GM18505 (cell line): ENCODE measurements at regions not wholly inside any gene's neighbourhood (a gene's known extent, or its start where the extent isn't known, plus 50 kb on each side); places are given as distances from the start of the nearest gene placed in this dataset.
"Not testable (repeated sequence)": the region's sequence is repeated elsewhere in the genome, so short reads cannot be mapped to it uniquely, and the experiment has no call there.

Source experiments
- ATAC-seq: cut with Tn5 transposase; IDR thresholded peaks from one replicate; pipeline ENCODE4 v1.9.1; 2021; ENCODE audit not compliant: unreplicated experiment
- POLR2A ChIP-seq: IDR thresholded peaks from 4 replicates; pipeline ENCODE4 v1.6.1; 2011; ENCODE audit warnings: borderline replicate concordance; ENCODE audit not compliant: insufficient read depth, insufficient read length; ENCODE audit errors: extremely low read depth

DNA sequence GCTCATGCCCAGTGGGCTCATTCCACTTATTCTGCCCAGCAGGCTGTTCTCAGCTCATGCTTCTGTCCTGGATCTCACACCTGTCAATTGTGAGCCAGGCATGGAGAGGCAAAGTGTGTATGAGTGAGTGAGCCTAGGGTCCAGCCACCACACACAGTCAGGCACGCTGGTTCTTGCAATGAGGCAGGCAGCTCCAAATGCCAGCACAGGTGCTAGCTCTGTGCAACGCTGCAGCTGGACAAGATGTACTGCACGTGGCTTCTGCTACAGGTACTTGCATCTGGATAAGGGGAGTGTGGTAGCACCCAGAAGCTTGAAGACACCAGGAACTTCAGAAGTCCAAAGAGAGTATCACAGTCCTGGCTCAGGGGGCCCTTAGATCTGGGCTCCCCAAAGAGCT lies 1249.4 kb upstream of the IGFBP7 start:
- no peak for ATAC-seq
- no peak for TF ChIP-seq POLR2A

DNA sequence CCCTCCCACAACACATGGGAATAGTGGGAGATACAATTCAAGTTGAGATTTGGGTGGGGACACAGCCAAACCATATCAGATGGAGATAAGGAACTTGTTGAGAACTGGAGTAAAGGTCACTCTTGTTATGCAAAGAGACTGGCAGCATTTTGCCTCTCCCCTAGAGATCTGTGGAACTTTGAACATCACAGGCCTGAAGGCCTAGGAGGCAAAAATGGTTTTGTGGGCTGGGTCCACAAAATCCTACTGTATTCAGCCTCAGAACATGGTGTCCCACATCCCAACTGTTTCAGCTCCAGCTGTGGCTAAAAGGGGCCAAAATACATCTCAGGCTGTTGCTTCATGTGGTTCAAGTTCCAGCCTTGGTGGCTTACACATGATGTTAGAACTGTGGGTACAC lies 1247.8 kb upstream of the IGFBP7 start:
- no peak for ATAC-seq
- TF ChIP-seq POLR2A = no peak

DNA sequence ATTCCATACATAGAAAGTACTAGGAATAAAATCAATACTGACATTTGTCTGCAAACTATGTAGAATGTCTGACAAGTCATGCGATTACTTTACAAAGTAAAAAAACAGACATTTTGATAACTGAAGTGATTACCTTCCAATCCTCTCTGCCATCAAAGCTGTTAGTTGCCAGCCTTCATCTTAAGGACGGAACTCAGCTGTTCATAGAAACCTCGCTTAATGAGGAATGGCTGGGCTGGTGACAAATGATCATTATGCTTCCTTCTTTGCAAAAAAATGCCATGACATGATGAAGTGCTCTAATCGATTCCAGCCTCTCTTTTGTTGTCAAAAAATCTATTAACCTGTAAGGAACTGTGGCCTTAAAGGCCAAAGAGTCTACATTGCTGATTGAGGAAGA lies 1214.9 kb upstream of the IGFBP7 start:
- TF ChIP-seq POLR2A = no peak
- no peak for ATAC-seq

DNA sequence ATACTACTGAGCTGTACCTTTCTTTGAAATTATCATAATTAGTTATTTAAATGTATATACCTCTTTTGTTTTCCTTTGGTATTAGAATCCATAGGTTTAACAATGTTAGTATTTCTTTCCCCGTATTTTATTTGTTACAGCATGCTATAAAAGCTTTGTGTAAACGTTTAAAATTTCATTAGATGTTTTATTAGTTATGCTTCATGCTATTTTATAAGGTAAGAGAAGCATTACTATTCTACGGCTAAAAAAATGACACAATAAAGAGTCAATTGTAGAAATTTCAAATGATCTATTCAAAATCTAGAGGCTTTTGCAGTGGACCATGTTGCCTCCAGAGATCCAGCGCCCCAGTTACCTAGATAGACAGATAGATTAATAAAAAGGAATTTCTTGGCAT lies 1203.3 kb upstream of the IGFBP7 start:
- TF ChIP-seq POLR2A = no peak
- ATAC-seq = no peak

DNA sequence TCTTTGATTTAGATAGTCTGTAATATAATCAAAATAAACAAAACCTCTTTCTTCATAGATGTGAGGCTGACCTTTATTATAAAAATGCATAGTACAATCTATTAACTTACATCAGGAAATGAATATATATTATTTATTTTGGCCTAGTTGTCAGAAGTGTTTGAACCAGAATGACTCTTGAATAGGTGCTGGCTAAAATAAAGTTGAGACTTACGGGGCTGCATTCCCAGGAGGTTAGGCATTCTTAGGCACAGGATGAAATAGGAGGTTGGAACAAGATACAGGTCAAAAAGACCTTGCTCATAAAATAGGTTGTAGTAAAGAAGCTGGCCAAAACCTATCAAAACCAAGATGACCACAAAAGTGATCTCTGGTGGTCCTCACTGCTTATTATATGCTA lies 1193.3 kb upstream of the IGFBP7 start:
- TF ChIP-seq POLR2A = no peak
- ATAC-seq = no peak

DNA sequence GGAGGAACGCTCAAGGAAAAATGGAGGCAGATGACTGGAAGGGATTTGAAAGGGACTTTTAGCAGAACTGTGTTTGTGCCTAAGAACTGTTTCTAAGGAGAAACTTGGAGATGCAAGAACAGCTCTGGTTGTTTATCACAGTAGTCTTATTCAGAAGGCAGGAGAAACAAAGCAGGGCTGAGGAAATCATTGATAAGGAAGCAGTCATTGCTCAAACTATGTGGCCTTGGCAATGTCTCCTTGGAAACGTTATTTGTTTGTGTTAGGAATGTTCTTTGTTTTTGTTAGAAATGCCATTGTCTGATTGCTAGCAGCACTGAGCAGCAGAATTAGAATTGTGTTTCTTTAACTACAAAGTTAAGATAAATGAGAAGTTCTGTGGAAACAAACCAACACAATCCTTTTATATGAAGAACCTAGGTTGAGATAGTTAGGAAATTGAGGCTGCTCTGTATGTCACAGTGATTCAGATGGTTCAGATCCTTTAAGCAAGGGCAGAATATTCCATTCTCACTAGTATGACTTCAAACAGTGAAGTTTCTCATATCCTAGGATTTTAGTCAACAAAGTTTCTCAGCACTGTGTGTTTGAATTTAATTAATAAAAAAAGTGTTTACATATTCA lies 1191.3 kb upstream of the IGFBP7 start:
- TF ChIP-seq POLR2A = no peak
- no peak for ATAC-seq

DNA sequence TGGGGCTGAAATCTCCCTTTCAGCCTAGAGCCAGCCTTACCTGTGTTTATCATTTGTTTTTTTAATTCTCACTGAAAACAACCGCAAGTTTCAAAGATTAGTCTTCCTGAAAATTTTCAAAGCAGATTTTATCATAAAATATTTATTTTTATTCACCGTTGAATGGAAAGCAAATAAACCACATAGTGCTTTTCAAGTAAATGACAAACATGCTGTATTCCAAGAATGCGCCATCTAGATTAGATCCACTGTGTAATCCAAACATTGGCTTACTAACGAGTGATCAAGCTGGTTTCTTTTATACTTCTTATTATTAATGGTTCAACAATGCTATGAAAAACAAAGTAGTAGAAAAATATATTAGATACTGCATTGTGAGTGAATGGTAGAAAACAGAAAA lies 1176.2 kb upstream of the IGFBP7 start:
- TF ChIP-seq POLR2A = no peak

DNA sequence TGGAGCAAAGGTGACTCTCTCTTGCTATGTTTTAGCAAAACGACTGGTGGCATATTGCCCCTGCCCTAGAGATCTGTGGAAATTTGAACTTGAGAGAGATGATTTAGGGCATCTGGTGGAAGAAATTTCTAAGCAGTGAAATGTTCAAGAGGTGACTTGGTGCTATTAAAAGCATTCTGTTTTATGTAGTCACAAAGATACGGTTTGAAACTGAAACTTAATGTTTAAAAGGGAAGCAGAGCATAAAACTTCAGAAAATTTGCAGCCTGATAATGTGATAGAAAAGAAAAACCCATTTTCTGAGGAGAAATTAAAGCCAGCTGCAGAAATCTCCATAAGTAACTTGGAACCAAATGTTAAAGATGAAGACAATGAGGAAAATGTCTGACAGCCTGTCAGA lies 1170.7 kb upstream of the IGFBP7 start:
- not testable (repeated sequence) for ATAC-seq

More for the DNA sequence above, 1176.2 kb upstream of the IGFBP7 start:
- ATAC-seq = no peak

DNA sequence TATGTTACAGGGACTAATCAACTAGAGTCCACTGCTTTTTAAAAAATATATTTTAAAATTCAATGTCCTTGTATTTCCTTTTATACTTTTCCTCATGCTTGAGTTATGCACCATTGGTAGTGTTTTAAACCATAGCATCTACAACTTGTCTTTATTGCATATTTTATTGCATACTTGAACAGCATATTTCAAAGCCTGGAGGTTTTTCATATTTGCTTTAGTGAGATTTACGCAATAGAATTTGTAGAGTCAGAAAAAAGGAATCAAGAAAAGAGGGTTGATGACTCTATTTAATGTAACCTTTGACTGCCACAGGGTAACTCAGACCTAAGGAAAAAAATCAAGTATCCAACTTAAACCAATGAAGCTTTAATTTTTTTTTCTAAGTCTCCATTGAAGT lies 1165.7 kb upstream of the IGFBP7 start:
- no peak for TF ChIP-seq POLR2A
- ATAC-seq = no peak

DNA sequence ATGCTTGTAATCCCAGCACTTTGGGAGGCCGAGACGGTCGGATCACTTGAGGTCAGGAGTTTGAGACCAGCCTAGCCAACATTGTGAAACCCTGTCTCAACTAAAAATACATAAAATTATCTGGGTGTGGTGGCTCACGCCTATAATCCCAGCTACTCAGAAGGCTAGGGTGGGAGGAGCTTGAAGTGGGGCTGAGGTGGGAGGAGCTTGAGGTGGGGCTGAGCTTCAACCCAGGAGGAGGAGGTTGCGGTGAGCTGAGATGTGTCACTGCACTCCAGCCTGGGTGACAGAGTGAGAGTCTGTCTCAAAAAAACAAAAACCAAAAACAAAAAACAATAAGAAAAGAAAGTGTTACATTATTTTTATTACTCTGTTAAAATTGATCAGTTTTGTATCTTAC lies 1164.4 kb upstream of the IGFBP7 start:
- no peak for ATAC-seq
- TF ChIP-seq POLR2A = no peak

DNA sequence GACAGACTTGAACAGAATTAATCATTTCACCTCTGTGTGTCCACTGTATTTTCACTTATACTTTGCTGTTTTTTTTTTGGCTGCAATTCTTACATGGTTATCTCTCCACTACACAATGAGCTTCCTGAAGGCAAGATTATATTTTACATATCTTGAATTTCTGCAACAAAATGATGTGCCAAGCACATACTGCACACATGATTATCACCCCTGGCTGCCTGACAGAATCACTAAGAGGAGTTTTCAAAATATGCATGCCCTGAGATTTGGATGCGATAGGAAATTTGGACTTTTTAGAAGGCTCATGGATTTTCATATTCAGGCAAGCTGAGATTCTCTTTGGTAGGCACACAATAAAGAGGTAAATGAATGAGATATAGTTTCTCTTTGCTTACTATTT lies 1162.1 kb upstream of the IGFBP7 start:
- TF ChIP-seq POLR2A = no peak
- no peak for ATAC-seq

DNA sequence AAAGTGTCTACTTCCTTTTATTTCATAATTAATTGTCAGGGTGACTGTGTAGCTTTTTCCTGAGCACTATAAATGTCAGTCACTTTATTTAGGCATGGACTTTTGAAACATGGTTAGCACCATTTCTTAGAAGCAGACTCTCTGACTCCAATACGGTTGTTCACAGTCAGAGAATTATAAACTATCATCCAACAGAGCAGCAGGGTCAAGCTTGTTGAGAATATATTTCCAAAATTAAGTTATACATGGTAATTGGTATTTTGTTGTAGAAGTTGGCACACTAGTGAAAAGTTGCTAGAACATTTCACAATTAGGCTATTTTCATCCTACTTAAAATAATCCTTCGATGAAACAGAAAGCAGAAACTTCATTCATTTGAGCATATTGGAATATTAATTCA lies 1155.5 kb upstream of the IGFBP7 start:
- no peak for TF ChIP-seq POLR2A
- ATAC-seq = no peak

DNA sequence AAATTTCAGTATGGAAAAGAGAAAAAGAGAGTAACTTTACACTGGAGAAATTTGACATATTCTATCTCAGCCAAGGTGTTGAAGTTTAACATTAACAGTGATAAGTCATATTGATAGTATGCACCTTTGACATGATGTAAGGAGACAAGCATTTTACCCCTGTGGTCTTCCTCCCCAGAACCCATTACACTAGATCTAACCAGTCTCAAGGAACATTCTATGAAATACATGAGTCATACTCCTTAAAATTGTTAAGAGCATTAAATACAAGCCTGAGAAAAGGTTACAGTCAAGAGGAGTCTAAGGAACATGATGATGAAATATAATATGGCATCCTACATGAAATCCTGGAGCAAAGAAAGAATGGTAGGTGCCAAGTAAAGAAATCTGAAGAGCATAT lies 1151.3 kb upstream of the IGFBP7 start:
- no peak for ATAC-seq
- TF ChIP-seq POLR2A = no peak

DNA sequence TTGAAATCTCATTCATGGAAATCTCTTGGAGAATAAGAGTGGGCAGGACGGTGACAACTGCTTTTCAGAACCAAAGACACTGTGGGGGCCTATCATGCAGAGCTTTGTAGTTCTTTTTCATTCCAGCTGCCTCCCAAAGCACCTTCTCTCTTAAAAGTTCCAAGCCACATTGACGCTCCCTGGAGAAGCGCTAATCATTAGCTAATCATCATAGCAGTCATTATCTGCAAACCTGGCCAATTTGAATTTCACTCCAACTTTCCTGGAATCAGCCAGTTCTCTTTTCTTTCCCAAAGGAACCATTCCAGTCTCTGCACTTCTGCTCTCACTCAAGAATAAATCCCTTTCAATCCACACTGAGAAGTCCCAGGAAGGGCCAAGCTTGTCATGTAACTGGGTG lies 1144.1 kb upstream of the IGFBP7 start:
- no peak for TF ChIP-seq POLR2A
- ATAC-seq = no peak

DNA sequence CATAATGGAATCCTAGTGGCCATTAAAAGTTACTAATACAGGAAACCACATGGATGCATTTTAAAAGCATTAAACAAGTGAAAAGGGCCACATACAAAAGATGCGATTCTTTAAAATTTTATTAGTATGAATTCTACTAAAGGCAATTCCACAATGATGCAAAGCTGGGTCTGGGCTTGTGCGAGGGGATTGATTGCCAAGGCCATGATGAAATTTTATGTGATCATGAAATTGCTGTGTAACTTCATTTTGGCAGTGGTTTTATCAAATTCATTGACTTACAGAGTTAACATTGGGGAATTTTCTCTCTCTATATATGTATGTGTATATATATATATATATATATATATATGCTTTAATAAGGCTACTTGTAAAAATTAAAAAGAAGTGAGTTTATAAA lies 1142.5 kb upstream of the IGFBP7 start:
- no peak for TF ChIP-seq POLR2A
- ATAC-seq = no peak
